ENCODE measurements at regions not wholly inside any gene's neighbourhood (a gene's known extent, or its start where the extent isn't known, plus 50 kb on each side); places are given as distances from the start of the nearest gene placed in this dataset.

GRCh38 chr20:50390685-50391443 is 119.3 kb upstream of the PTPN1 start:
- TF ChIP-seq CTCF (IDR thresholded peaks at IDR 0.05 in 4 of 5, conservative IDR thresholded peaks at IDR 0.05 in 1 of 5) (no peak), POLR2A (IDR thresholded peaks at IDR 0.05) (no peak)

Data from gastrocnemius medialis (tissue), 4 donors.